GM21423 (cell line): ENCODE measurements at regions not wholly inside any gene's neighbourhood (a gene's known extent, or its start where the extent isn't known, plus 50 kb on each side); places are given as distances from the start of the nearest gene placed in this dataset.

Source experiments
- ATAC-seq: cut with Tn5 transposase; IDR thresholded peaks from one replicate; pipeline ENCODE4 v1.9.1; 2021; ENCODE audit warnings: mild to moderate bottlenecking, moderate library complexity; ENCODE audit not compliant: unreplicated experiment

DNA sequence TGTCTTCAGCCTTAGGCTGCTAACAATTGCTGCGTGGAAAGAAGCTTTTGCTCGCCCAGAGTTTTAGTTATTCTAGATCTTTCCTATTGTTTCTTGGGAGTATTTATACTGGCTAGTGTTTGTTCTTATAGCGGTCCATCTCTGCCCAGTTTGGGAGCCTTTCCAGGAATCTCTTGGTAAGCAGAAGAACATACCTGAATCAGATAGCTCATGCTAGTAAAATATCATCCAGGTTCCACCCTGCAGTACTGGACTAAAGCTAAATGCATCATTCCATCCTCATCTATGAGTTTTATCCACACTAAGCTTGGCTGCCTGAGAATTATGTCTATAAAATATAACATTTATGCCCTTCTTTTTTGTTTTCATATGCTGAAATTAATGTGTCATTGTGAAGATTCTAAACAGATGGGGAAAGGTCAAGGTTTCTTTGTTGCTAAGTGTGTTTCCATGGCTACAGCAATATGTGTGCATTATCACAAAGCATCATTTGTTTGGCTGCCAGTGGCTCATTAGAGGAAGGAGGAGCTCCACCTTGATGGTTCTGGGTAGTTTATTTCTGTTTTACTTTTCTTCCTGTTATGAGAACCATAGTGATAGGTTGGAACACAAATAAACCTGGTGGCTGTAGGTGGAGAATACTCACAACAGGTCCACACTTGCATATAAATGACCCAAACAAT, 182.8 kb downstream of the PIK3C3 start:
- no peak for ATAC-seq

GRCh38 chr18:42141439-42141838, 186.4 kb downstream of the PIK3C3 start:
- no peak for ATAC-seq

- ATAC-seq: no peak
Measured at GRCh38 chr18:42155024-42155423, 200.0 kb downstream of the PIK3C3 start.

GRCh38 chr18:42156281-42156680, 201.2 kb downstream of the PIK3C3 start:
- ATAC-seq: no peak

- no peak for ATAC-seq
Measured at GRCh38 chr18:42157420-42157819, 202.4 kb downstream of the PIK3C3 start.

DNA sequence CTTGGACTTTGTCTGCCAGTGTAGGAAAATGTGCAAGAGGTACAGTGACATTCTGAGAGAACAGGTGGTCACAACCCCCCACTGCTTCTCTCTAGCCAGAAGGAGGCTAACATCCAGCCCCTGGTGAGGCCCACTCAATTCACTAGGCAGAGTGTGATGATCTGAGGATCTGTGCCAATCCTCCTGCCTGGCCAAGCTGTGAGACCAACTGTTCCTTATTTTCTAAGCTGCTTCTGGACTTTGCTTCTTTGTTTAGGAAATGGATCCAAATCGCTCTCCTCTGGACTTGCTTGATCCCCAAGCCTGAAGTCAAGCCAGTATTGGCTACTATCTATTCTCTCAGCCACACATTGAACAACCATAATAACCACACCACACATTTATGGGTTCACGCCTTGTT, 202.8 kb downstream of the PIK3C3 start:
- ATAC-seq: no peak

- ATAC-seq: no peak
Measured at GRCh38 chr18:42159146-42159545, 204.1 kb downstream of the PIK3C3 start.

DNA sequence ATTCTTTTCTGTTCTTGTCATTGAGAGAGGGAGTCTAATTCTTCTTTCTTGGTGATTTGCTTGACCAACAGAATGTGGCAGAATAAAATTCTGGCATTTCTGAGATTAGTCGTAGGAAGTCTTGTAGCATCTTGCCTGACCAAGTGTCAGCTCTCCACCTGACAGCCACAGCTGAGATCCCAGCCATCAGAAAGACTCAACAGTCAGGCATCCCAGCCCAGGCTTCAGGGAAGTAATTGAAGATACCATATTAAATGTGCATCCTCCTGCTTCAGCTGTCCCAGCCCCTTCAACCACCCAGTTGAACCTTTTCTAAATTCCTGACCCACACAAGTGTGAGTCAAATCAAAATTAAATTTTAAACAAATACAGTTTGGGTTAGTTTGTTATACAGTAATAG, 208.3 kb downstream of the PIK3C3 start:
- no peak for ATAC-seq

DNA sequence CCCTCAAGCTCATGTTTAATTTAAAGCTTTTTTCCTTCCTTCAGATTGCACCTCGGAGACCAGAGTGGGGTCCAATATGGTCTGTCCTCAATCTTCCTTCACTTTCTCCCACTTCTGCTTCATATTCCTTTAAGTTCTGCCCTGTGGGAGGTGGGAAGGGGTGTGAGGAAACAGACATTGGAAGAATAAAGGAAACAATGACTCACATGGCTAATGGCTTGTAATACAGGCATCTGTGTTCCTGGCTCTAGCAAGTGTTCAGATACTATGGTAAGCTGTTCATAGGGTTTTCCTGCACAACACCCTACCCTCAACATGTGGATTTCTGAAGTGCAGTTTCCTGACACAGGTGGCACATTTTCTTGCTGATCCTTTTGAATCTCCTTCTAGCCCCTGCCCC, 209.5 kb downstream of the PIK3C3 start:
- no peak for ATAC-seq

GRCh38 chr18:42165922-42166513, 211.0 kb downstream of the PIK3C3 start:
- no peak for ATAC-seq

- ATAC-seq: no peak
Measured at GRCh38 chr18:42168487-42168886, 213.5 kb downstream of the PIK3C3 start.

GRCh38 chr18:42168907-42169306, 213.9 kb downstream of the PIK3C3 start:
- no peak for ATAC-seq

DNA sequence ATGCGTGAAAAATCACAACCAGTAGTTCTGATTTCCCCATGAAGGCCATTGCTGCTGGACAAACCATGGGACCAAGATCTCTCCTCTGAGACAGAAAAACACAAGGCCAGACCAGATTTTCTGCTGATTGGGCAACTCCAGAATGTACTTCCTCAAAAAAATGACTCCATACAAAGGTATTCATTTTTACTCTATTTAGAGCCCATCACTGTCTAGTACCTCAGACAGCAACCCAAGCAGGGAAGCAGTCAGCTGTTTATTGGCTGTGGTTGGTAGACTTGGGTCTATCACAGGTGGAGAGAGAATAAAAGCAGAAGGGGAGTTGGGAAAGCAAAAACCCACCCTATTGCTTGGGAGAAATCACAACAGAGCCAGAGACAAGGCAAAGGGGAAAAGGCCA, 219.9 kb downstream of the PIK3C3 start:
- no peak for ATAC-seq

- no peak for ATAC-seq
Measured at GRCh38 chr18:42176599-42176998, 221.6 kb downstream of the PIK3C3 start.

DNA sequence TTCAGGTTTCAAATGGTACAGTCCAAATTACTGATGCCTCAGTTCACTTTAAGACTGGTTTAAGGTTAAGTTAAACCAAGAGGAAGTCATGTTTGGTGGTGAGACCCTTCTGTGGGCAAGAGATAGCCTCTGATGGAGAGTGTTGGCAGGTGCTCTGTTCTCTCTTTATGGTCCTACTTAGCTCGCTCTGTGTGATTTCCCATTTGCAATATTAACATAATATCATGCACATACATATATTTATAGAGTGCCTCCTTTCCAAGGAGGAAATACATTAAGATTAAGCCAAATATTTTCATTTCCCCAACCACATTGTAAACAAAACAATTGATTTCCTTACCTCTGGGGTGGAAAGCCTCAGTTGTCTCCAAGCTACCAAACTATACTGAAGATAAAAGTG, 222.4 kb downstream of the PIK3C3 start:
- no peak for ATAC-seq

- no peak for ATAC-seq
Measured at GRCh38 chr18:42178376-42179080, 223.5 kb downstream of the PIK3C3 start.

- ATAC-seq: no peak
Measured at GRCh38 chr18:42179542-42180121, 224.6 kb downstream of the PIK3C3 start.

DNA sequence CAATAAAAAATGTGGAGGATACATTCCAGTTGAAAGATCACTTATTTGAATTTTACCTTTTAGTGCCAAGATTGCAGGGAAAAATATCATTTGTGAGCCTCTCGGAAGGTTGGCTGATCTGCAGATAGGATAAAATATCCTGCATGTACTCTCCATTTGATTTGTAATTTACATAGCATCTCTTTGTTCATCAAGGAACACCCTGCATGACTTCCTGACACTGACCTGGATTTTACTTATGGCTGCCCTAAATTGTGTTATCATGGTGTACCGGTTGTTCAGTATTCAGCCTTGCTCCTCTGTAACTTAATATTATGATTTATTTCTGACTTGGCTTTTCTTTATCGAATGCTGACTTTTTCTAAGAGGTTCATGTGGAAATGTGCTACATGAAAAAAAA, 226.4 kb downstream of the PIK3C3 start:
- ATAC-seq: no peak

- ATAC-seq: no peak
Measured at GRCh38 chr18:42182728-42183700, 228.0 kb downstream of the PIK3C3 start.

DNA sequence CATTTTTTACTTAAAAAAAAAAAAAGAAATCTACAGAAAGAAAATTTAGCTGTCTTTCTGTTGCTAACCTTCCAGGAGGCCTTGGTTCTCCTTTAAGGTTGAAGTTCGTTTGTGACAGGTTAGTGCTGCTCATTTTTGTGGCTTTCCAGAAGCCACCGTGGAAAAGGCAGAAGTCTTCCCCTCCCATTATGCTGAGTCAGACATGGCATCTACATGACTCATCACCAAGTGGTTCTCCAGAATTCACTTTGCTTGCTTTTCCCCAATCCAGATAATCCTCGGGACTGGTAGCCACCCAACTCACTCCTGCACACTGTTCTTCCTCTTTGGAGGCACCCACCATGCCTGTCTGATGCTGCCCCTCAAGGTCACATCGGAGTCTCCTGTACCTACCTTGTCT, 228.7 kb downstream of the PIK3C3 start:
- ATAC-seq: no peak
